ENCODE measurements at regions not wholly inside any gene's neighbourhood (a gene's known extent, or its start where the extent isn't known, plus 50 kb on each side); places are given as distances from the start of the nearest gene placed in this dataset.
"Not testable (repeated sequence)": the region's sequence is repeated elsewhere in the genome, so short reads cannot be mapped to it uniquely, and the experiment has no call there.

GRCh38 chr6:103797738-103798137, 1062.0 kb downstream of the HACE1 start:
- intact Hi-C loops (cut with DNase I): no loop called here
- no peak for DNase-seq
- ATAC-seq: no peak

- ATAC-seq (no peak), DNase-seq (no peak)
- intact Hi-C loops (cut with DNase I): no loop called here
These were observed 1068.3 kb downstream of the HACE1 start for GRCh38 chr6:103791458-103791857.

- ATAC-seq (peak in 1 of 2 donors; percentile 53), DNase-seq (no peak)
- intact Hi-C loops (cut with DNase I): no loop called here
These were observed 1075.6 kb downstream of the HACE1 start for GRCh38 chr6:103784117-103784516.

- DNase-seq (no peak), ATAC-seq (peak in 1 of 2 donors; percentile 36)
- intact Hi-C loops (cut with DNase I): no loop called here
These were observed 1076.4 kb downstream of the HACE1 start for GRCh38 chr6:103783329-103783728.

GRCh38 chr6:103769431-103769830, 1090.3 kb downstream of the HACE1 start:
- no peak for ATAC-seq
- intact Hi-C loops (cut with DNase I): no loop called here
- DNase-seq: no peak

- no peak for ATAC-seq
- DNase-seq: no peak
- intact Hi-C loops (cut with DNase I): no loop called here
These were observed 1109.1 kb downstream of the HACE1 start for GRCh38 chr6:103750603-103751002.

GRCh38 chr6:103734016-103734415, 1125.7 kb downstream of the HACE1 start:
- DNase-seq (no peak), ATAC-seq (no peak)
- intact Hi-C loops (cut with DNase I): no loop called here

GRCh38 chr6:103729658-103730057, 1130.1 kb downstream of the HACE1 start:
- ATAC-seq: no peak
- intact Hi-C loops (cut with DNase I): no loop called here

GRCh38 chr6:103723438-103724322, 1136.0 kb downstream of the HACE1 start:
- intact Hi-C loops (cut with DNase I): no loop called here
- DNase-seq (no peak), ATAC-seq (no peak)

More at GRCh38 chr6:103729658-103730057, 1130.1 kb downstream of the HACE1 start:
- DNase-seq: no peak

GRCh38 chr6:103722683-103723082, 1137.0 kb downstream of the HACE1 start:
- no peak for ATAC-seq

GRCh38 chr6:103721923-103722322, 1137.8 kb downstream of the HACE1 start:
- intact Hi-C loops (cut with DNase I): no loop called here
- no peak for ATAC-seq

More at GRCh38 chr6:103722683-103723082, 1137.0 kb downstream of the HACE1 start:
- DNase-seq: no peak
- intact Hi-C loops (cut with DNase I): no loop called here

GRCh38 chr6:103720393-103720792, 1139.3 kb downstream of the HACE1 start:
- ATAC-seq (no peak), DNase-seq (no peak)
- intact Hi-C loops (cut with DNase I): no loop called here

More at GRCh38 chr6:103721923-103722322, 1137.8 kb downstream of the HACE1 start:
- no peak for DNase-seq

GRCh38 chr6:103719545-103719944, 1140.2 kb downstream of the HACE1 start:
- ATAC-seq (no peak), DNase-seq (no peak)
- intact Hi-C loops (cut with DNase I): no loop called here

- intact Hi-C loops (cut with DNase I): no loop called here
- no peak for ATAC-seq
- DNase-seq: no peak
These were observed 1144.5 kb downstream of the HACE1 start for GRCh38 chr6:103715269-103715668.

- DNase-seq, ATAC-seq: not testable (repeated sequence)
These were observed 1150.5 kb downstream of the HACE1 start for GRCh38 chr6:103709236-103709635.

GRCh38 chr6:103707596-103708325, 1152.0 kb downstream of the HACE1 start:
- DNase-seq (no peak), ATAC-seq (no peak)
- intact Hi-C loops (cut with DNase I): no loop called here

More at GRCh38 chr6:103709236-103709635, 1150.5 kb downstream of the HACE1 start:
- intact Hi-C loops (cut with DNase I): not testable (repeated sequence)

GRCh38 chr6:103699769-103700168, 1160.0 kb downstream of the HACE1 start:
- intact Hi-C loops (cut with DNase I): no loop called here
- DNase-seq (no peak), ATAC-seq (no peak)

- no peak for DNase-seq
- intact Hi-C loops (cut with DNase I): no loop called here
- no peak for ATAC-seq
These were observed 1172.3 kb downstream of the HACE1 start for GRCh38 chr6:103687430-103687829.

GRCh38 chr6:103680116-103680515, 1179.6 kb downstream of the HACE1 start:
- DNase-seq: no peak
- ATAC-seq: no peak
- intact Hi-C loops (cut with DNase I): no loop called here

GRCh38 chr6:103677290-103677689, 1182.4 kb downstream of the HACE1 start:
- no peak for DNase-seq
- no peak for ATAC-seq
- intact Hi-C loops (cut with DNase I): no loop called here

Data from left cardiac atrium (tissue), 4 donors.